HCT116 (cell line): ENCODE measurements at regions not wholly inside any gene's neighbourhood (a gene's known extent, or its start where the extent isn't known, plus 50 kb on each side); places are given as distances from the start of the nearest gene placed in this dataset.
A peak's percentile ranks its signal among the peaks of the same experiment; 100 is the strongest.

ENCODE experiments used
- ATAC-seq: fragments of 200-7000 bp; cut with Tn5 transposase; 2 replicates; pipeline ENCODE4 v1.9.1; 2020; ENCODE audit warnings: mild to moderate bottlenecking, moderate library complexity
- BruUV-seq: library from RNA; stranded (reverse); fragments of 400-500 nt; replicated peaks from 2 replicates; lab custom pipeline; 2021; lab: Mats Ljungman, UMichigan
- CTCF ChIA-PET: fragments of 300-600 bp; sonication (Branson Sonifier 250); formaldehyde crosslinking; loops from one replicate; lab custom pipeline; 2021; ENCODE audit warnings: antibody characterized with exemption; lab: Charles Lee
- POLR2A ChIA-PET: fragments of 300-600, 350-600 bp; sonication (Branson Sonifier 250); formaldehyde crosslinking; loops from one replicate; lab custom pipeline; 2021; ENCODE audit warnings: antibody characterized with exemption; lab: Charles Lee
- RAD21 ChIA-PET, 2 experiments: fragments of 300-600 bp; sonication (Branson Sonifier 250); formaldehyde crosslinking; loops; one replicate each; lab custom pipeline; 2023; ENCODE audit warnings: low total read pairs in 2 of 2; ENCODE audit not compliant: uncharacterized antibody in 2 of 2, unreplicated experiment in 2 of 2, low non-redundant PET in 1 of 2; lab: Charles Lee
- DNase-seq: peaks from one replicate; pipeline ENCODE4 v3.0.0-alpha.2; 2010; ENCODE audit warnings: low read depth, low spot score
- H2AFZ ChIP-seq: fragments of 200-600 bp; shearing (Covaris generic), sonication (generic); 2 replicates; pipeline ENCODE4 v1.6.1; 2017; ENCODE audit warnings: low read depth, mixed run types, mixed read lengths, antibody characterized with exemption, low read length; ENCODE audit not compliant: poor library complexity, severe bottlenecking
- H3K27ac ChIP-seq: 2 replicates; pipeline ENCODE4 v1.5.1; 2012; ENCODE audit warnings: low read depth, low read length
- H3K27me3 ChIP-seq: fragments of 200-600 bp; sonication (generic); 2 replicates; pipeline ENCODE4 v1.6.1; 2016; ENCODE audit warnings: mixed run types, low read length, mixed read lengths; ENCODE audit not compliant: insufficient read depth
- H3K36me3 ChIP-seq, 2 experiments: fragments of 200-500 bp in 1 of 2; fragments of 200-600 bp in 1 of 2; sonication (Bioruptor generic) in 1 of 2; sonication (generic) in 1 of 2; 2 replicates each; pipeline versions ENCODE4 v1.5.1 to v1.6.1; 2014 to 2016; ENCODE audit warnings: low read length in 2 of 2, inconsistent platforms in 1 of 2, mixed read lengths in 1 of 2, mixed run types in 1 of 2; ENCODE audit not compliant: insufficient read depth in 2 of 2, control insufficient read depth in 1 of 2
- H3K4me1 ChIP-seq, 2 experiments: fragments of 200-600 bp in 1 of 2; sonication (generic) in 1 of 2; 2 replicates each; pipeline versions ENCODE4 v1.5.1 to v1.6.1; 2012 to 2017; ENCODE audit warnings: low read length in 2 of 2, inconsistent platforms in 1 of 2, mild to moderate bottlenecking in 1 of 2, mixed read lengths in 1 of 2, mixed run types in 1 of 2, moderate library complexity in 1 of 2; ENCODE audit not compliant: insufficient read depth in 2 of 2, control insufficient read depth in 1 of 2
- H3K4me2 ChIP-seq: fragments of 200-600 bp; sonication (generic); 2 replicates; pipeline ENCODE4 v1.6.1; 2017; ENCODE audit warnings: mixed run types, low read length, mixed read lengths
- H3K4me3 ChIP-seq, 2 experiments: fragments of 200-600 bp in 1 of 2; sonication (generic) in 1 of 2; replicated peaks in 1 of 2; 2 replicates each; pipeline ENCODE4 v1.5.1; 2011 to 2016; ENCODE audit warnings: low read length in 2 of 2, control low read depth in 1 of 2, low read depth in 1 of 2, mild to moderate bottlenecking in 1 of 2, mixed read lengths in 1 of 2, mixed run types in 1 of 2
- H3K79me2 ChIP-seq: fragments of 200-600 bp; sonication (generic); 2 replicates; pipeline ENCODE4 v1.6.1; 2017; ENCODE audit warnings: mild to moderate bottlenecking, mixed run types, low read length, moderate library complexity, mixed read lengths; ENCODE audit not compliant: insufficient read depth
- H3K9ac ChIP-seq: fragments of 200-600 bp; sonication (generic); 2 replicates; pipeline ENCODE4 v1.6.1; 2016; ENCODE audit warnings: low read length, mixed read lengths
- H3K9me2 ChIP-seq: fragments of 200-600 bp; sonication (generic), shearing (Covaris generic); 2 replicates; pipeline ENCODE4 v1.6.1; 2017; ENCODE audit warnings: mixed run types, mild to moderate bottlenecking, moderate library complexity; ENCODE audit not compliant: insufficient read depth
- H3K9me3 ChIP-seq, 2 experiments: fragments of 200-500 bp in 1 of 2; fragments of 200-600 bp in 1 of 2; sonication (Bioruptor generic) in 1 of 2; sonication (generic) in 1 of 2; 2 replicates each; pipeline ENCODE4 v1.6.1; 2014 to 2017; ENCODE audit warnings: low read length in 2 of 2, mixed read lengths in 2 of 2, inconsistent platforms in 1 of 2, low read depth in 1 of 2, mild to moderate bottlenecking in 1 of 2, mixed run types in 1 of 2, moderate library complexity in 1 of 2; ENCODE audit not compliant: control insufficient read depth in 1 of 2, insufficient read depth in 1 of 2
- H4K20me1 ChIP-seq: fragments of 200-600 bp; sonication (generic), shearing (Covaris generic); 2 replicates; pipeline ENCODE4 v1.6.1; 2017; ENCODE audit warnings: mixed run types, mild to moderate bottlenecking, moderate library complexity; ENCODE audit not compliant: insufficient read depth
- ATF3 ChIP-seq: IDR thresholded peaks from 2 replicates; pipeline ENCODE4 v1.6.1; 2012
- CBX3 ChIP-seq: IDR thresholded peaks from 2 replicates; pipeline ENCODE4 v1.6.1; 2012; ENCODE audit warnings: low read depth
- CEBPB ChIP-seq: IDR thresholded peaks from 2 replicates; pipeline ENCODE4 v1.6.1; 2012; ENCODE audit warnings: low read depth
- CTCF ChIP-seq, 3 experiments: fragments of 200-600 bp in 1 of 3; sonication (generic) in 1 of 3; IDR thresholded peaks in 2 of 3; conservative IDR thresholded peaks in 1 of 3; 2 replicates each; pipeline ENCODE4 v1.5.1; 2012 to 2017; ENCODE audit warnings: low read depth in 2 of 3, low read length in 2 of 3, antibody characterized with exemption in 1 of 3, borderline replicate concordance in 1 of 3, control low read depth in 1 of 3, mild to moderate bottlenecking in 1 of 3, mixed read lengths in 1 of 3, mixed run types in 1 of 3, moderate library complexity in 1 of 3; ENCODE audit not compliant: insufficient read depth in 1 of 3
- EGR1 ChIP-seq: IDR thresholded peaks from 2 replicates; pipeline ENCODE4 v1.6.1; 2012; ENCODE audit warnings: low read depth
- EZH2 ChIP-seq: fragments of 200-600 bp; sonication (generic); IDR thresholded peaks from 2 replicates; pipeline ENCODE4 v1.6.1; 2017; ENCODE audit warnings: antibody characterized with exemption, mixed run types
- FOSL1 ChIP-seq: IDR thresholded peaks from 2 replicates; pipeline ENCODE4 v1.6.1; 2012; ENCODE audit warnings: low read depth
- JUND ChIP-seq: IDR thresholded peaks from 2 replicates; pipeline ENCODE4 v1.6.1; 2012
- MAX ChIP-seq: IDR thresholded peaks from 2 replicates; pipeline ENCODE4 v1.6.1; 2012
- POLR2AphosphoS5 ChIP-seq: IDR thresholded peaks from 2 replicates; pipeline ENCODE4 v1.6.1; 2011; ENCODE audit warnings: mild to moderate bottlenecking, low read depth, low read length, moderate library complexity
- RAD21 ChIP-seq: IDR thresholded peaks from 2 replicates; pipeline ENCODE4 v1.6.1; 2012; ENCODE audit warnings: low read depth, mild to moderate bottlenecking
- REST ChIP-seq: IDR thresholded peaks from 2 replicates; pipeline ENCODE4 v1.6.1; 2012; ENCODE audit warnings: low read depth
- SRF ChIP-seq: IDR thresholded peaks from 2 replicates; pipeline ENCODE4 v1.6.1; 2012; ENCODE audit warnings: low read depth
- TCF7L2 ChIP-seq: IDR thresholded peaks from 2 replicates; pipeline ENCODE4 v1.7.0; 2011; ENCODE audit warnings: borderline replicate concordance, inconsistent platforms; ENCODE audit not compliant: insufficient read depth, insufficient read length; ENCODE audit errors: extremely low read depth
- YY1 ChIP-seq: IDR thresholded peaks from 2 replicates; pipeline ENCODE4 v1.6.1; 2011; ENCODE audit warnings: low read length, low read depth, moderate library complexity, mild to moderate bottlenecking; ENCODE audit not compliant: insufficient replicate concordance; ENCODE audit errors: extremely low read depth
- ZFX ChIP-seq: fragments of 450-650 bp; IDR thresholded peaks from 2 replicates; pipeline ENCODE4 v1.6.1; 2017
- intact Hi-C: fragments of 100-400 bp; cut with micrococcal nuclease; formaldehyde crosslinking; loops from 2 replicates; pipeline ENCODE4 v1.10.0; 2022

- RAD21 ChIA-PET: interaction anchor here in 1 of 2 experiments (0.6 kb wide), 1 partner anchor 44 kb away, joined by 3 read pairs; no protein-coding TSS in a partner anchor
- Histone ChIP-seq H3K27me3 (no peaks in the 10 kb centered on the region), H3K9ac (no peak overlapping the region), H2AFZ (no peak overlapping the region), H3K36me3 (no peaks in the 10 kb centered on the region), H4K20me1 (no peaks in the 10 kb centered on the region), H3K4me1 (no peaks in the 10 kb centered on the region), H3K9me3 (no peaks in the 10 kb centered on the region), H3K79me2 (no peaks in the 10 kb centered on the region), H3K9me2 (no peaks in the 10 kb centered on the region), H3K4me2 (no peak overlapping the region), H3K4me3 (no peak overlapping the region), H3K27ac (no peak overlapping the region)
- CTCF ChIA-PET: no interaction called here
- no peak for ATAC-seq
- no TSS peak for BruUV-seq
- TF ChIP-seq REST (no peak), CBX3 (no peak), JUND (0 out of 2 replicates have a peak, but pooled peaks have one; percentile 11), CEBPB (peak; percentile 57), FOSL1 (0 out of 2 replicates have a peak, but pooled peaks have one; percentile 8), MAX (no peak), EGR1 (no peak)
- intact Hi-C loops: no loop called here
- POLR2A ChIA-PET: no interaction called here
- DNase-seq: no peak
Observed at GRCh38 chr7:115260381-115260780, 338.5 kb downstream of the MDFIC start.

- Histone ChIP-seq H3K4me1 (no peaks in the 10 kb centered on the region), H3K79me2 (no peaks in the 10 kb centered on the region), H4K20me1 (no peaks in the 10 kb centered on the region), H3K36me3 (no peaks in the 10 kb centered on the region), H3K9ac (no peak overlapping the region), H3K27ac (no peak overlapping the region), H3K27me3 (no peaks in the 10 kb centered on the region), H3K9me2 (no peaks in the 10 kb centered on the region), H3K4me3 (no peak overlapping the region), H3K4me2 (no peak overlapping the region), H3K9me3 (no peaks in the 10 kb centered on the region), H2AFZ (no peak overlapping the region)
- CTCF ChIA-PET: no interaction called here
- BruUV-seq: no TSS peak
- intact Hi-C loops: no loop called here
- no peak for ATAC-seq
- no peak for DNase-seq
- RAD21 ChIA-PET: no interaction called here
- POLR2A ChIA-PET: no interaction called here
- no peak for TF ChIP-seq TCF7L2
- TF ChIP-seq RAD21: no peak
- no peak for TF ChIP-seq CTCF (IDR thresholded peaks at IDR 0.05 in 2 of 3, conservative IDR thresholded peaks at IDR 0.05 in 1 of 3; ENCODE audit: borderline replicate concordance in 1 of 3, insufficient read depth in 1 of 3, low read depth in 2 of 3, low read length in 2 of 3)
- TF ChIP-seq JUND: no peak
- no peak for TF ChIP-seq ZFX
- no peak for TF ChIP-seq ATF3
- TF ChIP-seq EZH2: no peak
- no peak for TF ChIP-seq FOSL1
- TF ChIP-seq MAX: no peak
- TF ChIP-seq SRF: no peak
- TF ChIP-seq YY1: no peak
- TF ChIP-seq POLR2AphosphoS5: no peak
- TF ChIP-seq CEBPB: no peak
Observed at GRCh38 chr7:115252461-115252860, 330.6 kb downstream of the MDFIC start.
